Medulla oblongata (tissue), 1 donor: ENCODE measurements at regions not wholly inside any gene's neighbourhood (a gene's known extent, or its start where the extent isn't known, plus 50 kb on each side); places are given as distances from the start of the nearest gene placed in this dataset.

Experiments used
- DNase-seq: peaks from one replicate; pipeline ENCODE4 v3.0.0-alpha.2; 2015; ENCODE audit errors: extremely low spot score

DNA sequence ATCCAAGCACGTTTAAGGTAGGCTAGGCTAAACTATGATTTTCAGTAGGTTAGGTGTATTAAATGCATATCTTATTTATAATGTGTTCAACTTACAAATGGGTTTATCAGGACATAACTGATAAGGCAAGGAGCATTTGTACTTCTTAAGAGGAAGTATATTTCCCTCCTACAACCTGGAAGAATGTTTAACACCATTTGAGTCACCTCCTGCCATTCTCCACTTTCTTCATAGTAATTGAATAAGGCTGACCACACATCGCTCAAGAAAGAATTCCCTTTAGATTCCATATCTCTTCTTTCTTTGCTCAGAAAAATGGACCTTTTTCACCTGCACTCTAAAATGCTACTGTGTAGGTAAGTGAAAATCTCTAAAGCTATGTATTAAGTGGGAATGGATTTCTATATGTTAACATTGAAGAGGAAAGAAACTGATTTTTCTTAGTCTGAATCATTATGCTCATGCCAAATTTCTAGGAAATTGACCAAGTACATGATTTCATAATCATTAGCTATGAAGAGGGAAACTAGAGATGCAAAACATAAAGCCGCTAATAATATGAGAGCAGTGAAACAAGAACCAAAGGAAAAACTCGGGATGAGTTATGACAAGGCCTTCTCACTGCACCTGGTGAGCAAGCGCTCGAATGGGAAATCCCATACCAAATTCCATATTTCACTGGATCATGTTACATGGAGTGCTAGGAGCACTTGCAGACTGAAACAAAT, 210.4 kb downstream of the ALDH8A1 start:
- DNase-seq = no peak

DNA sequence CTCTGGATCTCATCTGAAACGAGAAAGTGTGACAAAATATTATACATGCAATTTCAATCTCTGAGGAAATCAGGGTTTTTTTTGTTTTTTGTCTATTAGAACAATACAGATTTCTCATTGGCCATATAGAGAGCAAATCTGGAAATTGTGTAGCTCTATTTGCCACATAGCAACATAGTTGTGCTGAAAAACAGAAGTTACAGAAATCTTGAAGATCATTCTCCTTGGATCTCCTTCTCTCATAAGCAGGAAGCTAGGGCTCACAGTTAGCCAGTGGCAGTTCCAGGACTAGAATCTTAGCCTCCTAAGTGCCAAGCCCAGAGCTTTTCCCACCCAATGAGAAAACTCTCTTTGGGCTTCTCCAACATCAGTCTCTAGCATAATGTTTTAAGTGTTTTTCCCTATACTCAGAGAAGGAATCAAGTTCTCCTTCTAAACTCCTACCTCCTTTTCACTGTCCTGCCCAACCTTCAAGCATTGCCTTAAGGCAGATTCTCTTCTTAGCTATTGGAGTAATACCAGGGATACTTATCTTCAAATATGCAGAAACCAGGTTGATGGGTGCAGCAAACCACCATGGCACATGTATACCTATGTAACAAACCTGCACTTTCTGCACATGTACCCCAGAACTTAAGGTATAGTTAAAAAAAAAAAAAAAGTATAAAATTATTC, 211.6 kb downstream of the ALDH8A1 start:
- DNase-seq = no peak

DNA sequence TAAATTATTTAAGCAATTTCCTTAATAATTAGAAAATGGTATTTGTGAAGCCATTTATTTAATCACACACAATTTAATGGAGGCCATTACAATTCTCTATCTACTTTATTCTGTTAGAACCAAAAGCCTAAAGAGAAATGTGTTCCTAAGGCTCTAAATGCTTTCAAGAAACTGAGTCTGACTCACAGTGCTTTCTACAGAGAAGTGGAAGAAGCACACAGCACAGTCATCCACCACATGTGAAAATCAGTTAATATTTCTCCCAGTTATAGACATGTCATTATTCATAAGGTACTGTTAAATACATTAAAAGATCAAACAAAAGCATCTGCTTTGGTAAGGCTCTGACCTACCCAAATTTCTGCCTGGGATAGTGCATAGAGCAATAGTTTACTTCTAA, 214.4 kb downstream of the ALDH8A1 start:
- DNase-seq = no peak

DNA sequence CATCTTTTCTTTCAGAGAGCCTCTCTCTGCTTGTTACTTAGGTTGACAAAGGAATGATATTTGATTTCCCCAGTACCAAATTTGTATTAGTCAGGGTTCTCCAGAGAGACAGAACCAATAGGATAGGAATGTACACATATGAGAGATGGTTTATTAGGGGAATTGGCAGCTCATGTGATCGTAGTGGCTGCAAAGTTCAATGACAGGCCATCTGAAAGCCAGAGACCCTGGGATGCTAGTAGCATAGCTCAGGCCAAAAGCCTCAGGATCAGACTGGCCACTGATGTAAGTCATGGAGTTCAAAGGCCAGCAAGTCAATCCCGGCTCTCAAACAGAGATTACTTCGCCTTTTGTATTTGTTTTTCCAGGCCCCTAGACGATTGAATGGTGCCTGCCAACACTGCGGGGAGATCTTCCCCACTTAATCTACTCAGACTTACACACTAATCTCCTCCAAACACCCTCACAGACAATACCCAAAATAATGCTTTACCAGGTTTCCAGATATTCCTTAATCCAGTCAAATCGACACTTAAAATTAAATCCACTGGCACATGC, 215.5 kb downstream of the ALDH8A1 start:
- no peak for DNase-seq

DNA sequence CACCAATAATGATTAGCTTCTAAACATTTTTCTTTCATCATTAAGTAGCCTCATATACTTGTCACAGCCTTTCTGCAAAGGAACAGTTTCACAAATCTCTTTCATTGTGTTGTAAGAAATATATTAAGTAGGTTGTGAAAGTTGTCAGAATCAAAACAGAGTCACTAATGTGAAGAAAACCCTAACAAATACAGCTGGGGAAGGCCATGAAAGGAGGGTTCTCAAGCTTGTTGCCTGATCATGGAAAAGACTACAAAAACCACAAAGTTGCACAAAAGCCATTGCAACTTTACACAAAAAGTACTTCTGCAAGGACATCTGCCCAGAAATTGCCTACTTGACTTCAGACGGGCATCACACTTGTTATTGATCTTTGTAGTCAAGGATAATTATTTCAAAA, 216.1 kb downstream of the ALDH8A1 start:
- no peak for DNase-seq

DNA sequence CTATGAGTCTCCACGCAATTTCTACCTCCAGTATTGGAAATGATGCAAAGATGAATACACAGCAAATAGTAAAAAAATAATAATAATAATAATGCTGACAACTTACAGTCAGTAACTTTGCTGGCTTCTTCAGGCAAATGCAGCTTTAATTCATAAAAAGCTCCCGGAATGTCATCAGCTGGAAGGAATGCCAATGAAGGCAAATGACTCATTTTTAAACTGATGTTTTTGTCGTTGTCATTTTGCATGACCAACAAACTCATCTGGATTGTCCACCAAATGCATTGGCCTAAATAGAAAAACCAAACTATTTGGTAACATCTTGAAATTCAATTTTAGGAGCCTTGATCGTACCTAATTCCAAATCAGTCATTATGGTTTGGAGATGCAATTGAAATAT, 217.1 kb downstream of the ALDH8A1 start:
- DNase-seq = no peak

DNA sequence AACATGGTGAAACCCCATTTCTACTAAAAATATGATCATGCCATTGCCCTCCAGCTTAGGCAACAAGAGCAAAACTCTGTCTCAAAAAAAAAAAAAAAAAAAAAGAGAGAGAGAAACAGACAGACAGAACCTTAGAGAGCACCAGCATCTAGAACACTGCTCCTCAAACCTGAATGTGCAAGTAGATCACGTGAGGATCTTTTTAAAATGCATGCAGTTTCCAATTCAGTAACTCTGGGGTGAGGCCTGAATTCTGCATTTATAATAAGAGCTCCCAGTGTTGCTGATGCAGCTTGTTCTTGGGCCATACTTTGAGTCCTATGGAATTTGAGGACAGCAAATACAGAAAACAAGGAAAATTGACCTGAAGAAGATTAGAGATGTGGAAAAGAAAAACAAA, 218.3 kb downstream of the ALDH8A1 start:
- no peak for DNase-seq

DNA sequence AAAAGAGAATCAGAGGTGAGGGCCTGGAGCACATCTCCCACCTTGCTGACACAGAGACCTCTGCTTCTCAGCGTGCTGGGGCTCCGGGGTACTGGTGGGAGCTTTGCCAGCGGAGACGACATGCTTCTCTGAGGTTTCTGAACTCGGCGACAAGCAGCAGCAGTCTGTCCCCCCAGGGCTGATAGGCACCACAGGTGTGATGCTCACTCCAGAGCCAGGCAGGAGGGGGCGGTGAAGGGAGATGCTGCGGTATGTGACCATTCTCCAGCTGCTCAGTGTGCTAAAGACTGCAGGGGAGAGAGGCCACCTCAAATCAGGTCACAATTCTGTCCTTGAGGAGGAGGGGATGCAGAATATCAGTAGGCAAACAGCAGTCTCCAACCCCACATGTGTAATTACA, 219.9 kb downstream of the ALDH8A1 start:
- no peak for DNase-seq

DNA sequence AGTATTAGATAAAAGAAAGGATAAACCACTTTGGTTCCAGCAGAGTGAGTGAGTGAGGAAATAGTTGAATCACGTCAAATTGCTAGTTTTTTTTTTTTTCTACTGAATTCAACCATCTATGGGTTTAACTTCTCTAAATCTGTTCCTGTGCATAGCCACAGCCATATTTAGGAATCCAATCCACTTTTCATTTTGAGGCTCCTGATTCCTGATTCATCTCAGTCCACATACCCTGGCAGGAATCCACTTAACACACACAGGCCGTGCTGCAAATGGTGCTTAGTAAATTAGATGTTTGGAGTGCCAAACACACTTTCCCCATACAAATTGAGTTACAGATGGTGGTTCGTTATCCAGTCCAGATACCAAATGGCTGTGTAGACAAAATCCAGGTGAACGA, 220.3 kb downstream of the ALDH8A1 start:
- no peak for DNase-seq

DNA sequence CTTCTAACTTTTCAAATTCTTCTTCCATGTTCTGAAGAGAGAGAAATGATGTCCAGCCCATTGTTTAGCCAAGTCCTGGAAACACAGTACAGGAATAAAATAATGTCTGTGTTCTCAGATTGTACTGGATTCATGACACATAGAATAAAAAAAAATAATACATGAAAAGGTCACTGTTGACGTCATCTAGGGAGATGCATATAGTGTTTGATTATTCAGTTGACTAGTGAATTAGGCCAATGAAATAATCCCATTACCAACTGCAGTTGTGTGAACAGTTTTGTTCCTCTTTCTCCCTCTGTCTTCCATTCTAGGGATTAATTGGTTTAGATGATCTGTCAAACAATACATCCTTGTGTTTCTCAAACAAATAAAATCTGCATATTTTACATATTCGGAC, 222.8 kb downstream of the ALDH8A1 start:
- DNase-seq = no peak

DNA sequence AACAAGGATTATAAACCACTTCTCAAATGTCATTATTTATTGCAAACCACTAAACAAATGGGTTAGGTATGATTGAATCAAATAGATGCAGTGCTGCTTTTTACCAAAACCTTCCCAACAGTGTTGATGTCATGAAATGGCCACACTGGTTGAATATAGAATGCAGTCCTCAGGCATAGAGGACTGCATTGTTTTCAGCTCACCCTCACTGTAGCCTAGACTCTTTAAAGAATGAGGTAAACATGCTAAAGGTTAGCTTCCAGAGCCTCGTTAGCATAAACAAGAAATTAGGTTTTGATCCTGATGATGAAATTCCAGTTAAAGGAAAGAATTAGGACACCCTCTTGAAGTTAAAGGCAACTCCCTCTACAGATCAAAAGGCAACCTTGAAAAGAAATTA, 224.3 kb downstream of the ALDH8A1 start:
- no peak for DNase-seq

DNA sequence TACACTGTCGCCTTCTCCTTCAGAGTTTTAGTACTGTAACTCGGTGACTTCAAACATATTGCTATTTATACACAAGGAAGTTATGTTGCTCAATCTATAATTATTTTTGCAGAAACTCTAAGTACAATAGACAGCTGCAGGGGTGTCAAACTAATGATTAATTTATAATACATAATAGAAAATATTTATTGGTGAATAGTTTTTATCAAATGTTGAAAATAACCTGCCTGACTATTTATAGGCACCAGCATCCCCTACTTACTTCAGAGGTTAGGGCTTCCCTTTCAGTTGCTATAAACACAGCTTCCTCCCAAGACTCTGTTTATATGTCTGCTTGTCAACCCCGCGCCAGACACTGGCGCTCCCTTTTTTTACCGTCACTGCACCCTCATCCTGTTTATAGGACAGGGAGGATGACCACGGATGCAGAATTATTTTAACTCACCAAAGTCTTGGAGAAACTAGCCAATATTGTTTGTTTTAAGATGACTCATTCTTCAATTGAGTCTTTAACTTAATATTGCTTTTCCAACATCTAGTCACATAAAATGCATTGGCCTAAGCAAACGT, 225.0 kb downstream of the ALDH8A1 start:
- DNase-seq = peak; percentile 60

DNA sequence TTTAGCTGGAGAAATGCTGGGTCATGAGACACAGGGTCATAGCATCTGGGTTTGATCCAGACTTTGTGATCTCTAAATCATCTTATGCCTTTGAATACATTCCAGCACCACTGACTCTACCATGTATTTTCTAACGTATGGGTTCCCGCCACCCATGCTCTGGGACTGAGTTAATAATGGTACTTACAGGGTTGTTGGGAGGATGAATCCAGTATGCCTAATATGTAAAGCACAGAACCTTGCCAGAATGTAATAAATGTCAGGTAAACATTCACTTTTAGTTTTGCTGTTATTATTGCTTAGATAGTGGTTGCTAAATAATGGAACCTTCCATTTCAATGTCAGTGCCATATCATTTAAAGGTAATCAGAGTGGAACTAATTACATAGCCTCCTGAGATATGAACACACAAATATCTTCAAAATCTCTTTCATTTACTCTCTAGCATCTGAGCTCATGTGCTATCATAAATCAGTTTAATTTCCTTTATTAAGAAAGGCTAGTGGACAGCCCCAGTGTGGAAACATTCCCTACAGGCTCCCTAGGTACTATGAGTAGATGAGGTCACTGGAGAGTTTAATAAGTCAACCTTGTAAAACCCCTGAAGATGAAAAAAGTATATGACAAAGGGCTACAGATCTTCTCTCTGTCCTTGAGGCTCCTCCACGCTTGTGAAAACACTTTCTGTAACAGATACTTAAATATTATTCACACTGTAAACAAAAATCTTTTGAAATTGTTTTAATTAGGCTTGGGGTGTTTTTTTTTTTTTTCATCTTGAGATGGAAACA, 226.6 kb downstream of the ALDH8A1 start:
- no peak for DNase-seq

DNA sequence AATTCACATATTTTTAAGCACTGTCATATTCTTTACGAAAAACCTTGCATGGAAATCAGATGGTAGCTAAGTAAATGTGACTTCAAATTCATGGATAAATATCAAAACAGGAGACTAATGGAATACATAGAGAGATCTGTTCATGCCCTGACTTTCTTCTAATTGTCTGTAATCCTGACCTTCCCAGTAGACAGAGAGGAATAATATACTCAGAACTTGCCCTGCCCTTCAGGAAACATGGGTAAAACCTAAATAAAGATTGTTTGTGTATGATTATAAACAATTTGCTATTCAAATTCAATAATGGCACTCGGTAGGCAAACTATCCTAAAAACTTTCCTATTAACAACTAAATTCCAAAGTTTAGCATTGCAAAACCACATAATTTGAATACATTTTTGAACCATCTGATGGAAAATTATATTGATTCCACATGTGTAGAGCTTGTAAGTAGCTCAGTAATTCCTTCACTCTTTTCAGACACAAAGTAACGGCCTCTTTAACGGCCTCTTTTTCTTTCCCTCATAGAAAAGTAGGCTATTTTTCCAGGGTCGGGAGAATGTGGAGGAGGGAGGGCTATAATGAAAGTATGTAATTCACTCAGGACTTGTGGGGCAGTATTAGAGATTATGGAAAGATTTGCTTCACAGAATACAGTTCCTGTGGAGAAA, 227.6 kb downstream of the ALDH8A1 start:
- no peak for DNase-seq

DNA sequence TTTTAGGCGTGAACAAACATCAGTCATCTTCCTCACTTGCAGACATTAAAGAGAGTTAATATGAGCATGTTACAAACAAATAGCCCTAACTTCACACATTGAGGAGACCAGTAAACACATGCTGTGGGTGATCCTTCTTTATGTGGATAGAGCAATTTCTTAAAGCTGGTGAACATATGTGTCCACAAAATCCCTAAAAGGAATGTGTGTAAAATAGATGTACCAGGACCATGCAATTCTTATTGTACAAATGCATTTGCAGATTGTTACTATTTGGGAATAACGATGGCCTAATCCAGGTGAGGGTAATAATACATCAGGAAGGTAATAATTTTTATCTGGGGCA, 228.9 kb downstream of the ALDH8A1 start:
- DNase-seq = no peak

DNA sequence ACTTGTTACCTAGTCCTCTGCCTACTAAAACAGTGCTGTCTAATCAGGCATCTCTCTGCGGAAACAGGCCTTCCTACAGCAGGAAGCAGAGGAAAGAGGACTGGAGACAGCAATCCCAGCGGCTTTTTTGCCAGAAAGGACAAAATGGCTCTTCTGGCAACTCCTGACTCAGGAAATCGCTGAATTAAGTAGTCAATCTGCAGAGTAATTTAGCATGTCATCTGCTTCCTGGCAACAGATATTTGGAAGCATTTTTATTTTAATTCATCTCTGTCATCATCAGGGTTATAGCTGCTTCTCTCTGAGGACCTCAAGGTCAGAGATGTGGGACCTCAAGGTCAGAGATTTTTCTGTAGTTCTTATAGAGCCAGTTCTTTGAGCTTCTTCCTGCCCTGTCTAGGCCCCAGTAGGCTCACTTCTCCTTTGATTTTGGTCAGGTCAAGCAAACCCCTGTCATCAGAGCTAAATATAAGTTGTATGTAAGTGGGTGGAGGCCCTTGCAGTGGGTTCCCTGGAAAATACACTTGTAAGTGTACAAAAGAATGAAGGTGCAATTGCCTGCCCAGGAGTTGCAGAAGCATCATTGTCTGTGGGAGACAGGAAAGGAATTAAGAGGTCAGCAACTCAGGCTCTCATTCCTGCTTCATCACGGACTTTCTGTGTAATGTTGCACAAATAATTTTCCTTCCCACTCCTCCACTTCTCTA, 229.4 kb downstream of the ALDH8A1 start:
- peak; percentile 41 for DNase-seq

DNA sequence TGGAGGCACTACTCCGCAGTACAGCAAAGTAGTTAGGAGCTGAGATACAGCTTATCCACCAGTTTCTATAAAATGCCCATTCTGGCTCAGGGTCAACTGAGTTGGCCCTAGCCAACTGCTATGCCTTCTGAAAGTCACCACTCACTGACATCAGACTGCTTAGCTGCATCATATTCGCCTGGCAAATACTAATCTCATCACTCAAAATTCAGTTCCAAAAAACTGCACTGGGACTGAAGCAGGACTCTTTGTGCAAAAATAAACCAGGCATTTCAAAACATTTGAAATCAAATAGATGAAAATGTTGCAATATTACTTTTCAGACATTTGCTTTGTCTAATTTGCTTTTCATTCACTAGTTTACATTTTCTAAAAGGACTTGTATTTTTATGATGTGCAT, 230.0 kb downstream of the ALDH8A1 start:
- DNase-seq = no peak

DNA sequence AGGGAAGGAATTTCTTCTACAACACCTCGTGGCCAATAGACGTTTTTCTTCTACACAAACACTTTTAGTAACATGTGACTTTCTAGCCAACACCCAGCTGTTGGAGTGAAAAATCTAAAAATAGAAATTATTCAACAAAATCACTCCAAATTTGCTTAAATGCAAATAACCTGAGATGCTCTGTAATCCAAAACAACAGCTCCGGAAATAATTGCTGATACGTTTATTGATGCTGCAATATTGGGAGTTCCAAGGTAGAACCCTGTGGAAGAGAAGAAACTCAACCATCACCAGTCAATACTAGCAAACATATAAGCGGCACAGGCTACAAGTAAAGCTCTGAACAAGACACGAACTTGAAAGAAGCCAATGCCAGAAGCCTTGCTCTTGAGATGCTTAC, 230.6 kb downstream of the ALDH8A1 start:
- DNase-seq = no peak

DNA sequence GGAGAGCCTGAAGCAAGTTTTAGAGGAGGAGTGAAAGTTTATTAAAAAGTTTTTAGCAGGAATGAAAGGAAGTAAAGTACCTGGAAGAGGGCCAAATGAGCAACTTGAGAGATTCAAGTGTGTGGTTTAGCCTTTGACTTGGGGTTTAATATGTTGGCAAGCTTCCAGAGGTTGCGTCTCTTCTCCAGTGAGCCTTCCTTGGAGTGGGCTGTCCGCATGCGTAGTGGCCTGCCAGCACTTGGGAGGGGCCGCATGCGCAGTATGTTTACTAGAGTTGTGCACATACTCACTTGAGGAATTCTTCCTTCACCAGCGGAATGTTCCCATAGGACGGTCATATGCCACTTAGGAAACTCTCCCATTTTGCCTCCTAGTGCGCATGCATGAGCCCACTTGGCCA, 235.2 kb downstream of the ALDH8A1 start:
- no peak for DNase-seq

DNA sequence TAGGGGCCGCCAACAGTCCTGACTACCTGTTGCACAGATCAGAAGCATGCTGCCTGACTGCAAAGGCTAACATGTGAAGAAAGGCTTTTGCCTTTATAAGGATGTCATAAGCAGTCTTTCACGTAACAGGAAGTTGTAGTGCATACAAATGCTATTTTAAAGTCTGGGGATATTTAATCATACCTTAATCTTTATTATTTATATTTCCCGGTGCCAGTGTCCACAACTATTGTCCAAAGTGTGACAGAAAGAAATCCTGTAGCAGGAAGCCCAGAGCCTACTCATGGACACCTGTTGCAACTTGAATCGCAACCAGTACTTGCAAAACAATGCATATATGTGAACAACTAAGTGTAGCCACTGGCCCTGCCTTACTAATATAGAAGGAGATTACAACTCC, 235.8 kb downstream of the ALDH8A1 start:
- no peak for DNase-seq

DNA sequence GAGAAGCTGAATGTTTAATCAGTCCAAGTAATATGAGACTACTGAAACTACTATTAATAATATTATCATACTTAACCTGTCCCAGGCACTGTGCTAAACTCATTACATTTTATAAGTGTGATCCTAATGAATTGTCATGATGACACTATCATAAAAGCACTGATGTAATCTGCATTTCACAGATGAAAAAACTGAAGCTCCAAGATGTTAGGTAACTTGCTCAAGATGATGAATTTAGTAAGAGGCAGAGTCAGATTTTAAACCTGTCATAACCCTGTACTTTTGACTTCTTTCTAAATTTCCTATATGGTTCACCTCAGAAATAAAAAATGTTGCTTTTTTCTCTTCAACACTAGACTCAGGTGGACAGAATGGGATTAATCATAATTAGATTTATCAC, 237.6 kb downstream of the ALDH8A1 start:
- DNase-seq = no peak
